Right renal cortex interstitium (tissue), 3 donors: ENCODE measurements at regions not wholly inside any gene's neighbourhood (a gene's known extent, or its start where the extent isn't known, plus 50 kb on each side); places are given as distances from the start of the nearest gene placed in this dataset.
"Not testable (repeated sequence)": the region's sequence is repeated elsewhere in the genome, so short reads cannot be mapped to it uniquely, and the experiment has no call there.

Experiments
- DNase-seq, 3 donors: peaks; one replicate each; pipeline ENCODE4 v3.0.0-alpha.2; 2013; ENCODE audit warnings: low read depth in 3 of 3, low spot score in 2 of 3

GRCh38 chr2:8324901-8325300 is 357.0 kb upstream of the ID2 start:
- no peak for DNase-seq

- DNase-seq, result no peak
Observed at GRCh38 chr2:8327371-8328100, 354.3 kb upstream of the ID2 start.

GRCh38 chr2:8328217-8328616 is 353.6 kb upstream of the ID2 start:
- no peak for DNase-seq

- DNase-seq, result no peak
Observed at GRCh38 chr2:8329660-8330622, 351.9 kb upstream of the ID2 start.

- DNase-seq, result no peak
Observed at GRCh38 chr2:8331068-8331467, 350.8 kb upstream of the ID2 start.

- no peak for DNase-seq
Observed at GRCh38 chr2:8332646-8333045, 349.2 kb upstream of the ID2 start.

- DNase-seq, result no peak
Observed at GRCh38 chr2:8333177-8333831, 348.6 kb upstream of the ID2 start.

GRCh38 chr2:8333832-8334187 is 348.0 kb upstream of the ID2 start:
- DNase-seq, result not testable (repeated sequence)

GRCh38 chr2:8334866-8335325 is 347.0 kb upstream of the ID2 start:
- no peak for DNase-seq

GRCh38 chr2:8335801-8336200 is 346.1 kb upstream of the ID2 start:
- DNase-seq, result no peak

- no peak for DNase-seq
Observed at GRCh38 chr2:8337321-8337720, 344.5 kb upstream of the ID2 start.

GRCh38 chr2:8342407-8342806 is 339.4 kb upstream of the ID2 start:
- no peak for DNase-seq

- no peak for DNase-seq
Observed at GRCh38 chr2:8343031-8343430, 338.8 kb upstream of the ID2 start.

GRCh38 chr2:8344144-8345097 is 337.4 kb upstream of the ID2 start:
- DNase-seq, result no peak

- DNase-seq, result no peak
Observed at GRCh38 chr2:8345200-8345599, 336.7 kb upstream of the ID2 start.

GRCh38 chr2:8346208-8346607 is 335.6 kb upstream of the ID2 start:
- DNase-seq, result no peak

- DNase-seq, result no peak
Observed at GRCh38 chr2:8346706-8347430, 335.0 kb upstream of the ID2 start.

GRCh38 chr2:8348911-8349310 is 332.9 kb upstream of the ID2 start:
- not testable (repeated sequence) for DNase-seq

GRCh38 chr2:8352296-8352695 is 329.6 kb upstream of the ID2 start:
- DNase-seq, result no peak

GRCh38 chr2:8352989-8353388 is 328.9 kb upstream of the ID2 start:
- no peak for DNase-seq
